Spleen (tissue), 7 donors: ENCODE measurements at regions not wholly inside any gene's neighbourhood (a gene's known extent, or its start where the extent isn't known, plus 50 kb on each side); places are given as distances from the start of the nearest gene placed in this dataset.

Source experiments
- CTCF ChIP-seq, 11 experiments: fragments of 200-600 bp in 7 of 11; fragments of 450-650 bp in 4 of 11; sonication (generic) in 4 of 11; IDR thresholded peaks in 8 of 11; conservative IDR thresholded peaks in 3 of 11; 1 replicate in 7 of 11; 2 replicates in 4 of 11; pipeline versions ENCODE4 v1.4.0 to v1.8.0; 2016 to 2021; ENCODE audit warnings: antibody characterized with exemption in 11 of 11, inconsistent platforms in 4 of 11, mild to moderate bottlenecking in 1 of 11
- POLR2A ChIP-seq, 3 donors: fragments of 450-650 bp; IDR thresholded peaks; one replicate each; pipeline ENCODE4 v1.5.1; 2017; ENCODE audit warnings: antibody characterized with exemption in 3 of 3, mild to moderate bottlenecking in 1 of 3
- POLR2AphosphoS5 ChIP-seq, 3 donors: sonication (generic); formaldehyde crosslinking; IDR thresholded peaks; one replicate each; pipeline ENCODE4 v1.5.1; 2017; ENCODE audit warnings: antibody characterized with exemption in 3 of 3
- donor health status: DM: no; HTN: no; CAD: no; lungs with moderate emphysema.
- donor health status: DM: no; HTN: no; CAD: no.
- donor health status: DM: no; HTN: no; CAD: no.

- TF ChIP-seq CTCF (IDR thresholded peaks at IDR 0.05 in 8 of 11, conservative IDR thresholded peaks at IDR 0.05 in 3 of 11) (no peak), POLR2A (IDR thresholded peaks at IDR 0.05) (no peak), POLR2AphosphoS5 (IDR thresholded peaks at IDR 0.05) (no peak)
Observed at GRCh38 chr17:77786740-77787505, 171.6 kb upstream of the TNRC6C start.
